GF-D8 (cell line): ENCODE measurements at regions not wholly inside any gene's neighbourhood (a gene's known extent, or its start where the extent isn't known, plus 50 kb on each side); places are given as distances from the start of the nearest gene placed in this dataset.
"Not testable (repeated sequence)": the region's sequence is repeated elsewhere in the genome, so short reads cannot be mapped to it uniquely, and the experiment has no call there.

Experiments used
- DNase-seq: peaks from one replicate; lab custom pipeline; 2025; lab: John Stamatoyannopoulos, UW

DNA sequence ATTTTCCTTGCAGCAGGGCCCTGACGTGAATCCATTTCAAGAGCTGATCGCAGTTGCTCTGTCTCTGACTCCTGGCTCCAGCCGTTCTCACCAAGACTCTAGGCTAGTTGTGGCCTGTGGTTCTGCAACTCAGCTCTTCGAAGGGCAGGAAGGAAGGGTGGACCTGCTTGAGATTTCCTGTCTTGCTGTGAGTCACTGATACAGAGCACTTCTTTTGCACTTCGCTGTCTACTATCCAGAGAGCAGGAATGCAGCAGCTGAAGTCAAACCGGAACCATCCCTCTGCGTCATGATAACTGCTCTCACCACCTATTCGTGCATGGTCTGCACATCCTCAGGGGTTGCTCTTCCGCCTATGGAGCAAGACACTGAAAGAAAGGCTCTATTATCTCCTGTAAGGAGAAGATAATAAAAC, 59.7 kb downstream of the RAP2B start:
- peak; percentile 98 for DNase-seq

DNA sequence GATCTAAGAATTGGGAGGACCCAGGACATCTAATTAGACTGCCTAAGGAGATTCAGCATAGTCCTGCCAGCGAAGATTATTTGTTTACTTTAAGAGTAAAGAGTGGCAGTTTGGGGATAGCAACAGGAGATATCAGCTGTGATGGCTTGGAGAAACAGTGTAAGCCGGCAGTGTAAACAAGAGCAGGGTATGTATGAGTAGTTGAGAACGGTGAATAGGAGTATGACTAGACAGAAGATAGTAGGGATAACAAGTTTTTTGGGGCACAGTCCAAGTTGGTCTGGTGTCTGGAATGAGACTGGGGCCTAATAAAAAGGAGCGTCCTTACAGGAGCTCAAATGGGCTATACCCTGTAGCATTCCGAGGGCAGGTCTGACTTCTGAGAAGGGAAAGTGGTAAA, 64.9 kb downstream of the RAP2B start:
- DNase-seq, result not testable (repeated sequence)

DNA sequence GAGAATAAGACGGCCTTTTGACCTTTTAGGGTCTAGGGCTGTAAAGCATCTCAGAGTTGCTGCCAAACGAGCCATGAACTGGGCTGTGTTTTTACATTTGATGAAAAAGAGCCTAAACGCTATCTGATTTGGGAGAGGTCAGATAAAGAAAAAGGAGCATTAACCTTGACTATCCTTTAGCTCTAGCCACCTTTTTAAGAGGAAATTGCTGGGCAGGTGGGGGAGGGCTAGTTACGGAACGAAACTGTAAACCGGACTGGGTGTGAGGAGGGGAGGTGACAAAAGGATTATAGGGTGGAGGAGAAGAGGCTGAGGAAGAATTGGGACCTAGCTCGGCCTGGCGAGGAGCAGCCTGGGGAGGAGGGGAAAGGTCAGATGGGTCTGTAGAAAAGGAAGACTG, 68.4 kb downstream of the RAP2B start:
- DNase-seq, result not testable (repeated sequence)

DNA sequence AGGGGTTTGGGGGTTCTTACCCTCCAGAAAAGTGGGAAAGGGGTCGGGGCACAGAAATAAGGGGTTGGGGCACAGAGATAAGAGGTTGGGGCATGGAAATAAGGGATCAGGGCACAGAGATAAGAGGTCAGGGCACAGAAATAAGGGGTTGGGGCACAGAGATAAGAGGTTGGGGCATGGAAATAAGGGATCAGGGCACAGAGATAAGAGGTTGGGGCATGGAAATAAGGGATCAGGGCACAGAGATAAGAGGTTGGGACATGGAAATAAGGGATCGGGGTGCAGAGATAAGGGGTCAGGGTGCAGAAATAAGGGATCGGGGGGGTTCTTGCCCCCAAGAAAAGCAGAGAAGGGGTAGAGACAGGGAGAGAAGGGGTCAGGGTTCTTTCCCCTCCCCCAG, 69.2 kb downstream of the RAP2B start:
- not testable (repeated sequence) for DNase-seq

DNA sequence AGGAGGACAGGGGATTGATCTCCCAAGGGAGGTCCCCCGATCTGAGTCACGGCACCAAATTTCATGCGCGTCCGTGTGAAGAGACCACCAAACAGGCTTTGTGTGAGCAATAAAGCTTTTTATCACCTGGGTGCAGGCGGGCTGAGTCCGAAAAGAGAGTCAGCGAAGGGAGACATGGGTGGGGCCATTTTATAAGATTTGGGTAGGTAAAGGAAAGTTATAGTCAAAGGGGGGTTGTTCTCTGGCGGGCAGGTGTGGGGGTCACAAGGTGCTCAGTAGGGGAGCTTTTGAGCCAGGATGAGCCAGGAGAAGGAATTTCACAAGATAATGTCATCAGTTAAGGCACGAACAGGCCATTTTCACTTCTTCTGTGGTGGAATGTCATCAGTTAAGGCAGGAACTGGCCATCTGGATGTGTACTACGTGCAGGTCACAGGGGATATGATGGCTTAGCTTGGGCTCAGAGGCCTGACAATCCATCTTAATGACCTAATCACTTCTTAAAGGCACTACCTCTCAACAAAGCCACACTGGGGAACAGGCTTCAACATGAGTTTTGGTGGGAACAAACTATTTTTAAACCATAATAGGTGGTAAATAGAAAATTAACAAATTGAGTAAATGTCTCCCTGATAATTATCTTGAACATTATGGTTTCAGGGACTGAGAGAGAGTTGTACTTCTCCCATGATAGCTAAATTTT, 70.2 kb downstream of the RAP2B start:
- not testable (repeated sequence) for DNase-seq

DNA sequence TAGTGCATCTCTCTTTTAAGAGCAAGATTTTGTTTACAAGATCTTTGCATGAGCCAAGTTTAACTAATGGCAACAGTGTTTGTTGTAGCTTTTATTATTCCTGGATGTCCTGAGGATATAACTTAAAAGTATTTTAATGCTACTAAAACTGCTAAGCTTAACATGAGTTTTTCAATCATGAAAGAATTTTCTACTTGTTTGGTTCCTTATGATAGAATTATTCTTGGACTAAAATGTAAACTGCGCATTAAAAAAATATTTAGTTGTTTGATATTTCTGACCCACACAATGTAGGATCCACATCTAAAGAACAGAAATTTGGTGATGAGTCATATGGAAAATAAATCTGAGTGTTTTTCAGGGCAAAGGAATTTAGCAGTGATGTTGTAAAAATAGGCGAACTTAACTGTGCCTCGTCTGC, 70.8 kb downstream of the RAP2B start:
- DNase-seq, result no peak

DNA sequence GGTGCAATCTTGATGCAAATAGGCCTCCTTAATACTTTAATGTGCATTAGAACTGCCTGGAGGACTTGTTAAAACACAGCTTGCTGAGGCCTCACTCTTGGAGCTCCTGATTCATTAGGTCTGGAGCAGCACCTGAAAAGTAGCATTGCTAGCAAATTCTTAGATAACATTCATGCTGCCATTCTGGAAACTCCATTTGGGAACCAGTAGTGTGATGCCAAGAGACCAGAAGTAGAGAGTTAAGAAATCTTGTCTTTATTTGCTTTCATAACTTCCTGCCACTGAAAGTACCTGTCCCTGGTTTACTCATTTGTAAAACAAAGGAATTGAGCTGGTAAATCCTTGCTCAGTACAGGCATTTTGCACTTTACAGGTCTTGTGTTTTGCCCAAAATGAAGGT, 72.0 kb downstream of the RAP2B start:
- DNase-seq, result no peak

DNA sequence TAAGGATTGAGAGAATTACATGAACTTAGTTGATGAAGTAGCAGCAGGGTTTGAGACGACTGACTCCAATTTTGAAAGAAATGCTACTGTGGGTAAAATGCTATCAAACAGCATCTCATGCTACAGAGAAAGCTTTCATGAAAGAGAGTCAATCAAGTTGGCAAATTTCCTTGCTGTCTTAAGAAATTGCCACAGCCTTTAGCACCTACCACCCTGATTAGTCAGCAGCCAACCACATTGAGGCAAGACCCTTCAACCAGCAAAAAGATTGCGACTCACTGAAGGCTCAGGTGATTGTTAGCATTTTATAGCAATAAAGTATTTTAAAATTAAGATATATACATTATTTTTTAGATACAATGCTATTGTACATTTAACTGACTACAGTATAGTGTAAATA, 80.9 kb downstream of the RAP2B start:
- no peak for DNase-seq

DNA sequence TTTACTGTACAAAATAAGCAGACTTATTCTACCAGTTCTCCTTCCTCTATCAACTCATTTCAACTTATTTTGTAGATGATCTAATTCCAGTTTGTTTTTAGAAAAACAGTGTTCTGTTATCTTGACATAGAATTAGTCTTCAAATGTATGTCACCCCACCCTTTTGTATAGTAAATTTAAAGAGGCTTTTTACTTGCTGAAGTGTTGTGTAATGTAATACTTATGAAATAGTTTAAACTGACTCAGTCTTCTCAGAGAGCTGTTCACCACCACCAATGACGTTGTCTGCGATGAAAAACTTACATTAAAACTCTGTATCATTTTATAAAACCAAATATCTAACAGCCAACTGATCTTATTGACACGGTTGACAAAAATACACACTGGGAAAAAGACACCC, 82.9 kb downstream of the RAP2B start:
- DNase-seq, result no peak

DNA sequence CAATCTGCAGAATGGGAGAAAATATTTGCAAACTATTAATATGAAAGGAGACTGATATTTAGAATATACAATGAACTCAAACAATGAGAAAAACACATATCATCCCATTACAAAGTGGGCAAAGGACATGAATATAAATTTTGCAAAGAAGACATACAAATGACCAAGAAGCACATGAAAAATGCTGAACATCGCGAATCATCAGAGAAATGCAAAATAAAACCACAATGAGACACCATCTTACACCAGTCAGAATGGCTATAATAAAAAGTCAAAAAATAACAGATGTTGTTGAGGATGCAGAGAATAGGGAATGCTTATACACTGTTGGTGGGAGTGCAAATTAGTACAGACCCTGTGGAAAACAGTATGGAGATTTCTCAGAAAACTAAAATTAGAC, 83.6 kb downstream of the RAP2B start:
- no peak for DNase-seq

DNA sequence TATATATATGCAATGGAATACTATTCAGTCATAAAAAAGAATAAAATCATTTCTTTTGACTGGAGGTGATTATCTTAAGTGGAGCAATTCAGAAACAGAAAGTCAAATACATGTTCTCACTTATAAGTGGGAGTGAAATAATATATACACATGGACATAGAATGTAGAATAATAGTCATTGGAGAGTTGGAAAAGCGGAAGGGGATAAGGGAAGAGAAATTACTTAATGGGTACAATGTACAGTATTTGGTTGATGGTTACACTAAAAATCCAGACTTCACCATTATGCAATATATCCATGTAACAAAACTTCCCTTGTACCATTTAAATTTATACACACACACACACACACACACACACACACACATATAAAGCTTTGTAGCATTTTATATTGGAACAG, 84.3 kb downstream of the RAP2B start:
- no peak for DNase-seq

DNA sequence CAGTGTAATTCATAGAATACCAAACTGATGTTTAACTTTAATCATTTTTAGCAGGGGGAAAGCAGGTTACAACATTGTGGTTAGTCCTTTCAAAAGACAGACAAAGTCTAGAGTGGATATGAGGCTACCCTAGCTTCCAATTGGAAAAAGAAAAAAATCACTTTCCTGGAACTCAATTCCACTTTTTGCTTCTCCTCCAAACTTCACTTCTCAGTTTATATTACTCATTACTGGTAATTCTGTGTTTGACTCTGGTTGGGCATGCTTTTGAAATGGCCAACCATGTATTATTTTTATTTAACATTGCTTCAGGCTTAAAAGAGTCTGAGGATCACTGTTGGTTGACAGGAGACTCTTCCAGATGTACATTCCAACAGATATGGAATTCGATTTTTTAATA, 84.8 kb downstream of the RAP2B start:
- no peak for DNase-seq

DNA sequence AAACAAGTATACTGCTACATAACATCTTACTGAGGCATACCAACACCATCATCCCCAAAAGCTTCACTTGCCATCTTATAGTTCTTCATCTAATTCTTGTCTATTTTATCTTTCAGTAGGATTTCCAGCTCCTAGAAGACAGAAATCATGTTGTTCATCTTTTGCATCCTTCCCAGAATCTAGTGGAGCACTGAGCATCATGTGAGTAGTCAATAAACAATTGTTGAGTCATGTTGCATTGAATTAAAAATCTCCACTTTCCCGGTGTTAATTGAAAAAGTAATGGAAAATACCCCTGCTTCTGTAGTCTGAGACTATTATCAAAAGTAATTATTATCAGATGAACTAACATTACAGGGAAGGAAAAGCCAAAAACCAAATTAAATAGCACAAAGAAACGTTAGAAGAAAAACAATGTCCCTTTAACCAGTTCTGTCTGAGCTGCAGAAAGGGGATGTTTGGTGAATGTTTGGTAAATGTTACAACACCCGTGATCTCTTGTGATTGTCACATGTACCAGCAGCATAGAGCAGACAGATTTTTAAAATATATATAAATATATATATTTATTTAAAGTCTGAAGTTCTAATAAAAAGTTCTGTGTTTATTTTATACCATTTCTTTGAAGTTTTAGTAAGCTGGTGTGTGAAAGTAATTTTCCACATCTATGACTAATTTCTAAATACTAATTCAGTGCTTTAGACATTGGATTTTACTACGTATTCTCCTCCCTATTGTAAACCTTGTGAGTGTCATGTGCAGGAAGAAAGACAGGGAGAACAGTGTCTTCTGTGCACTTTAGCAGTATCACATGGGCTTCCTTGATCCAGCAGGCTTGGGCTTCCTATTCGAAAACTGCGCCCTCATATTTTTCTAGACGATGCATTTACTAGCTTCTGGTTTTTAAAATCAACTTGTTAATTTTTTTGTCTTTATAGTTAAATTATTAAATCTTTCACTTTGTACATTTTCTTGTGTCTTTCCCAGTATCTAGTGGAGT, 85.6 kb downstream of the RAP2B start:
- no peak for DNase-seq

DNA sequence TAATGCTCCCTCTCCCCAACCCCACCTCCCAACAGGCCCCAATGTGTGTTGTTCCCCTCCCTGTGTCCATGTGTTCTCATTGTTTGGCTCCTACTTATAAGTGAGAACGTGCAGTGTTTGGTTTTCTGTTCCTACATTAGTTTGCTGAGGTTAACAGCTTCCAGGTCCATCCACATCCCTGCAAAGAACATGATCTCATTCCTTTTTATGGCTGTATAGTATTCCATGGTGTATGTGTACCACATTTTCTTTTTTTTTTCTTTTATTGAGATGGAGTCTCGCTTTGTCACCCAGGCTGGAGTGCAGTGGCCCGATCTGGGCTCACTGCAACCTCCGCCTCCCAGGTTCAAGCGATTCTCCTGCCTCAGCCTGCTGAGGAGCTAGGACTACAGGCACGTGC, 86.8 kb downstream of the RAP2B start:
- DNase-seq, result not testable (repeated sequence)

DNA sequence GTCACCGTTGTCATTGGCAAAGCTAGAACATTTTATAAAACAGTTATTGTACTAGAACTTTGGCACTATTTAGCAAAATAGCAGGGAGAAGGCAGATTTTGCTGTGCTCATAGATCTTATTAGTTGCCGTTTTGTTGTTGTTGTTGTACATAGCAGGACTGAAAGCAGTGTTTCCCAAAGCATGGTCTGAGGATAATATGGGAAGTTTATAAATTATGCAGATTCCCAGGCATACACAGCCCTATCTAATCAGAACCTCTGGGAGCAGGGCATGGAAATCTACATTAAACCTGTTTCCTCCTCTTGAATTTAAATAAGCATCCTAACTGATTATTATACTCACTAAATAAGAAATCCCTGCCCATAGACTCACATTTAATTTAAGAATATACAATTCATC, 87.9 kb downstream of the RAP2B start:
- no peak for DNase-seq

DNA sequence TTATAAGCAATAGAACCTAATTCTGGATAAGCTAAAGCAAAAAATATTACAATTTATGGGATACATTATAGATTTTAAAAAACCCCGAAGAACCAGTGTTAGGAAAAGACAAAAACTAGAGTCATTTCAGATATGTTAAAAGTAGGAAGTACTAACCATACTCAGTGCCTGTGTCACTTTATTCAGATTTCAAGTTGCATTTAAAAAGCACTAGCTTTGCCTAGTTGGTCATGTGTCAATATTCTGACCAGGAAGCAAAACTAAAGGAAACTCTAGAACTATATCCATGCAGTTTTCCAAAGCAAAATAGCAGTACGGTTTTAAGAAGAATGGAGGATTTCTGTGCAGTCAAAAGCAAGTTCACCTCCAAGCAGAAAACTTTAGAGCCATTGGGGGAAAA, 88.4 kb downstream of the RAP2B start:
- no peak for DNase-seq

DNA sequence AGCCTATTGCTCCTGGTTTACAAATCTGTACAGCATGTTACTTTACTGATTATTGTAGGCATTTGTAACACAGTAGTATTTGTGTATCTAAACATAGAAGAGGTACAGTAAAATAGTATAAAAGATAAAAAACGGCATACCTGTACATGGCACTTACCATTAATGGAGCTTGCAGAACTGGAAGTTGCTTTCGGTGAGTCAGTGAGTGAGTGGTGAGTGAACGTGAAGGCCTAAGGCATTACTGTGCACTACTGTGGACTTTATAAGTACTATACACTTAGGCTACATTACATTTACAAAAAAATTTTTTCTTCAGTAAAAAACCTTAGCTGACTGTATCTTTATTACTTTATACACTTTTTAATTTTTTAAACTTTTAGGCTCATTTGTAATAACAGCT, 90.9 kb downstream of the RAP2B start:
- DNase-seq, result no peak

DNA sequence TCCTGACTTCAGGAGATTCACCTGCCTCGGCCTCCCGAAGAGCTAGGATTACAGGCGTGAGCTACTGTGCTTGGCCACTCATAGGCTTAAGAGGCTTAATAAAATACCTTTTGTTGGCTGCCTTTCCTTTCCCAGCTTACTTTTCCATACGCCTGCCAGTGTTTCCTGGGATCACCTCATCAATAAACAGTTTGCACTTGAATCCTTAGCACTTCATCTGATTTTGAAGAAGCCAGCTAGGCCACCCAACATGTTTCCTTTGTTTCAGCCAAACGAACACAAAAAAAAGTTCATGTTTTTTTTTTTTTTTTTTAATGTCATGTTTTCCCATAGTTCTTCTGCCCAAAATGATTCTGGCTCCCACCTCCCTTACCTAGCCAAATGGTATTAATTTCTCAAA, 92.3 kb downstream of the RAP2B start:
- no peak for DNase-seq

DNA sequence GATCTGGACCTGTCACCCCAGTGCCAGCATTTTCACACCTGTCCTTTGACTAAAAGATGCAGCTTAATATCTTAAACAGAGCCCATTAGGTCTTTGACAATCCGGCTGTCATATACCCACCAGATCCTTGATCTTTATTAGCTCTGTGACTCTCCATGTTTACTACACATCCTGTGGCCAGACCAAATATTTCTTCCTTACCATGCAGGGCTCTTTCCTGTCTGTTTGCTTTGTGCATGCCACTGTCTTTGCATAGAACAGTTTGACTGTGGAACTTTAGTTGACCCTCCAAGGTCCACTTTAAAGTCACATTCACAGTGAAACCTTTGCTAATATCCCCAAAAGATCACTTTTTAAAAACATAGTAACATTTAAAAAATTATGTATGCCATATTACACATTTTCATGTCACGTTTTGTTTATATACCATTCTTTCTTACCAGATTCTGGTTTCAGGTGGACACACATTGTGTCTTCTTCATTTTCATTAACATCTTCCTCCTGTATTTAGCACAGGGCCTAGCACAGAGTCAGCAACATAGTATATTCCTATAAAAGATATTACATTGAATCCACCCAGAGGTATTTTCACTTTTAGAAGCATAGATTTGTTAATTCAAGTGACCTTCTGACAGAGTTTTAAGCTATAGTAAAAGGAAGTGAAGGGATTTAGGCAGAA, 95.8 kb downstream of the RAP2B start:
- DNase-seq, result no peak

DNA sequence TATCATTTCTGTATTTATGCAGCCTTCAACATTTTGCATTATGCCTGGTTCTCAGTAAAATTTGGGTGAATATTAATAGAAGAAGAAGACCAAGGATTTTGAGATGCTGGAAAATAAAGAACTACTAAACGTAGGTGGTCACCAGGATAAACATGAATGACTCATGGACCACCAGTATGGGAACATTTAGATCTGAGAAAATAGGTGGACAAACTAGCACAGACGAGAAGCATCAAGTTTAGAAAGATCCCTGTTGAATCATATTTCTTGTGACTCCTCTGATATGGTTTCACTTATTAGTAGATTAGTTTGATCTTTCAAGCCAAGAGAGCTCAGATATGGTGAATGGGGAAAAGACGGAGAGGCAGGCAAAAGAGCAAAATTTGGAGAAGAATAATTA, 97.9 kb downstream of the RAP2B start:
- DNase-seq, result no peak

DNA sequence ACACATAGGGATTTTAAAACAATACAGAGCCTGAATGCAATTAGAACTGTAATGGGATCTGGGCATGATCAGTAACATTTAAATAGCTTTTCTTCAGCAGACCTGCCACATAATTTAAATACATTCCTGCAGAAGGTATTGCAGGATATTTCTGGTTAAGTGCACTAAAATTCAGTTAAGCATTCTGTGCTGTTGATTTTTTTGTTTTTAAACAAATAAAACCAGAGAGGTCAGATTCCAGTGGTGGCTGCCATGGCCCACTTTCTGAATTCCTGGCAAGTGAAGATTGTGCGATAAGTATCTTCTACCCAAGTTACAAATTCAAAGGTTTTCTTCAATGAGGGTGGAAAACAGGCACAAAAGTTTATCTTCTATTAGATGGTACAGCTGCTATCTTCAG, 98.7 kb downstream of the RAP2B start:
- no peak for DNase-seq

DNA sequence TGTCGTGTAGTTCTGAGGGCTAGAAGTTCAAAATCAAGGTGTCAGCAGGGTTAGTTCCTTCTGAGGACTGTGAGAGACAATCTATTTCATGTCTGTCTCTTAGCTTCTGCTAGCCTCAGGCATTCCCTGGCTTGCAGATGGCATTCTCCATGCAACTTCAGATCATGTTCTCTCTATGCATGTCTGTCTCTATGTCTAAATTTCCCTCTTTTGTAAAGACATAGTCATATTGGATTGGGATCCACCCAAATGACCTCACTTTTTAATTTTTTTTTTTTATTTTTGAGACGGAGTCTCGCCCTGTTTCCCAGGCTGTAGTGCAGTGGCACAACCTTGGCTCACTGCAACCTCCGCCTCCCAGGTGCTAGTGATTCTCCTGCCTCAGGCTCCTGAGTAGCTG, 104.6 kb downstream of the RAP2B start:
- DNase-seq, result no peak
